GM18499 (cell line): ENCODE measurements at regions not wholly inside any gene's neighbourhood (a gene's known extent, or its start where the extent isn't known, plus 50 kb on each side); places are given as distances from the start of the nearest gene placed in this dataset.

ENCODE experiments used
- ATAC-seq: cut with Tn5 transposase; IDR thresholded peaks from one replicate; pipeline ENCODE4 v1.9.1; 2021; ENCODE audit warnings: moderate number of reproducible peaks; ENCODE audit not compliant: insufficient read depth, unreplicated experiment

DNA sequence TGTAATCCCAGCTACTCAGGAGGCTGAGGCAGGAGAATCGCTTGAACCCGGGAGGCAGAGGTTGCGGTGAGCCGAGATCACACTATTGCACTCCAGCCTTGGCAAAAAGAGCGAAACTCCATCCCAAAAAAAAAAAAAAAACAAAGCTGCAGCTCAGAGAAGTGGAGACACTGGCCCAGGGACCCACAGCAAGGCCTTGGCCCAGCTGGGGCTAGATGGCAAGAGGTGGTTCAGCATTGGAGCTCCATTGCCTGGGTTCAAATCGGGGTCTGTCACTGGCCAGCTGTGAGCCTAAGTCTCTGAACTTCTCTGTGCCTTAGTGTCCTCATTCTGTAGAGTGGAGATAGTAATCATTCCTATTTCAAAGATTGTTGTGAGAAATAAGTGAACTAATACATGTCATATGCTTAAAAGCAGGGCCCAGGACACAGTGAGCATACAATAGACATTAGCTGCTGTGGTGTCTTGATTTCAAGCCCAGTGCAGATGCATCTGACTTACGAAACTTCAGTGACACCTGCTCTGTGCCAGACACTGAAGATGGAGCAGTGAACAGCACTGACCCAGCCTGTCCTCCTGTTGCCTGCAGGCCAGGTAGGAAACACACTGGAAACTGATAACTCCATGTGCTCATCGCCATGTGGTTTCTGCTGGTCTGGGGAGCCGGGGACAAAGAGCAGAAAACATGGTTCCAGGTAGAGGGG lies 127.7 kb downstream of the C9orf50 start:
- no peak for ATAC-seq

DNA sequence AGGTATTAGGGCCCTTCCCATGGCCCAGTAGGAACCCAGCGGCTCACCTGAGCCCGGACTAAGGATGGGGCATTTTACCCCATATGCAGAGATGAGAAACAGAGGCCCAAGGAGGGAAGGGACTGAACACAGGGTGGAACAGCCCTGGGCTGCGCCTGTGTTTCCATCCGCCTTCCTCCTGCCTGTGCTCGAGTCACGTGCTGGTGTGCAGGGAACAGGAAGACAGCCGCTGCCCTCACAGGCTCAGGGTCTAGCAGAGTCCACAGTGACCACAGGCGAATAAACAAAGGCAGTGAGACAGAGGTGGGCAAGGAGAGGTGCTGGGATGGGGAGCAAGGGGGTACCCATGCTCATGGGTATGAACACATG lies 129.4 kb downstream of the C9orf50 start:
- no peak for ATAC-seq

DNA sequence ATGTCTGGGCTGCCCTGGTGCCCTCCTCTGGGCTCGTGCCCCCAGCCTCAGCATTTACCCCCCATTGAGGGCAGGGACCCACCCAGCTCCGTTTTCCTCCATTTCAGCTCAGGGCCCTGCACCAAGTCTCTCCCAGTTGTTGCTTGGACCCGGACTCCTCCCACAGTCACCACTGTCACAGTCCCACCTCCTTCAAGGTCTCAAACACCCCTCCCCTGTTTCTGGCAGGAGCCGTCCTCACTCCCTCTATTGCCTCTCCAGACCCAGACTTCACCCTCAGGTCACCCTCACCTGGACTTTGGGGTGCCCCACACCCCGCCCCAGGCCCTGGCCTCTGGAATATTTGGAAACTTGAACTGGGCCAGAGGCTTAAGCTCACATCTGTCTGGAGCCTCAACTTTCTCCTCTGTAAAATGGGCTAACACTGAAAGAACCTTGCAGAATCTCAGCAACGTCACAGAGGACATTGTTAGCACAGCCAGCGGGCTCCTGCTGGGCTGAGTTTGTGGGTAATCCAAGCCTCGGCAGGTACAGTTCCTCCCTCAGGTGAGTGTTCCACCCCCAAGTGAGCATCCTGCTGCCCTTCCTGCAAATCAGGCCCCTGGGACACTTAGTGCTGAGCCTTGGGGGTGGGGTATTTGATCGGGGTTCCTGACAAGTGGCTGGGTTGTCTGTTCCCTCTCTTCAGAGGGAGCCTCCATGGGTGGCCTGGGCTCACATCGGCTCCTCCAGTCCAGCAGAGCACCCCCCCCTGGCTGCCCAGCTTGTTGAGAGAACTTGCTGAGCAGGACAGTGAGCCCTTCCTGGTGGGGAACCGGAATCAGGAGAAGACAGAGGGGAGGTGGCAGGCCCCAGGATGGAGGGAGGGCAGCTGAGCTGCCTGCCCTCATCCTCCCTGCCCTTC lies 130.1 kb downstream of the C9orf50 start:
- ATAC-seq, result no peak

DNA sequence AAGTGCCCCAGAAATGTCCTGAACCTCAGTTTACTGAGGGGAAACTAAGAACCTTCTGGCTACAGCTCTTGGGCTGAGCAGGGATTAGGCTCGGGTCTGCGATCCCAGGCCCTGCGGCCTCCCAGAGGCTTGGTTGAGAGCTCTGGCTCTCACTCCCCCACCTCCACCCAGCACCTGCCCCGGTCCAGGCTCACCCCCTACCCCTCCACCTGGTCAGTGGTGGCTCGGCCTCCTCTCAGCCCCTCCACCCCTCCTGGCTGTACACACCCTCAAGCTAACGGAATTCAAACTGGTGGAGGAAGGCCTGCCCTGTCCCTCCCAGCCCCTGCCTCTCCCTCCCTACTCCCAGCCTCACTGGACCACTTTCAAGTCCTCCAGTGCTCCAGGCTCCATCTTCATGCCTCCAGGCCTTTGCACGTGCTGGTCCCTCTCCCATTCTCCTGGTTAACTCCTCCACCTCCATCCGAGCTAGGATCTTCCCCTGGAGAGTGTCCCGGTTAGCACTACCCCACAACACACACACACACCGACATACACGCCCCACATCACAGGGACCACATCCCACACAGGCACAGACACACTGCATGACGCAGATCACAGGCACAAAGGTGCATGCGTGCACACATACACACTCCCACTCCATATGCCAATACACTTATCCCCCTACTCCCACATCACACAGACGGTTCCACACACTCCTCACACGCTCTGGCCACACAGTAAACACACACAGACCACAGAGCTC lies 130.9 kb downstream of the C9orf50 start:
- no peak for ATAC-seq

DNA sequence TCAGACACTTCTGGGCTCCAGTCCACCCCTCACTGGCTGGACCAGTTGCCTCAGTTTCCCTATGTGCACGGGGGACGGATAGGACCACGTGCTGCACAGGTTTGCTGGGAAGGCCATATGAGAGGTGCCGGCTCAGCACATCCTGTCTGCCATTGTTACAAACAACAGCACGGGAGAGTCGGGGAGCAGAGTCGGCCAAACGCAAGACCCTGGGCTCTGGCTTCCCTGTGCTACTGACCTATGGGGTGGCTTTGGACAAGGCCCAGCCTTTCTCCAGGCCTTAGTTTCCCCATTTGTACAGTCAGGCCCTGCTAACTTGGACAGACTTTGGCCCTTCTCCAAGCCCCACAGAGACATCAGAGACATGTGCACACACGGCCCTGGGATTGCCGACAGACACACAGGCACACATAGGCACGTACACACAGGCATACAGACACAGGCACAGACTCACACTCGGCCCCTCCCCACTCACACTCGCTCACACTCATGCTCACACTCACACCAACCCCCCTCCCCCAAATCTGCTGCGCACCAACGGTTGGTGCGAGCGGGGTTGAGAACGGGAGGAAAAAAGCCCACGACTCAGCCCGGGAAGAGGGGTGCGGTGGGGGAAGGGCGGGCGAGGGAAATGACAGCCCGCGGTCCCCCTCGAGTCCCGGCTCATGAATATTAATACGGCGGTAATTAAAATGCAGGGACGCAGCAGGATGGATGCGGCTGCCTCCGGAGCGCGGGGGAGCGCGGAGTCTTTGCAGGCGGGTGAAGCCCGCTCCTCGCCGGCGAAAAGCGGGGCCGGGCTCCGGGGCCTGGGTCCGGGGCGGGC lies 133.0 kb downstream of the C9orf50 start:
- ATAC-seq, result no peak

DNA sequence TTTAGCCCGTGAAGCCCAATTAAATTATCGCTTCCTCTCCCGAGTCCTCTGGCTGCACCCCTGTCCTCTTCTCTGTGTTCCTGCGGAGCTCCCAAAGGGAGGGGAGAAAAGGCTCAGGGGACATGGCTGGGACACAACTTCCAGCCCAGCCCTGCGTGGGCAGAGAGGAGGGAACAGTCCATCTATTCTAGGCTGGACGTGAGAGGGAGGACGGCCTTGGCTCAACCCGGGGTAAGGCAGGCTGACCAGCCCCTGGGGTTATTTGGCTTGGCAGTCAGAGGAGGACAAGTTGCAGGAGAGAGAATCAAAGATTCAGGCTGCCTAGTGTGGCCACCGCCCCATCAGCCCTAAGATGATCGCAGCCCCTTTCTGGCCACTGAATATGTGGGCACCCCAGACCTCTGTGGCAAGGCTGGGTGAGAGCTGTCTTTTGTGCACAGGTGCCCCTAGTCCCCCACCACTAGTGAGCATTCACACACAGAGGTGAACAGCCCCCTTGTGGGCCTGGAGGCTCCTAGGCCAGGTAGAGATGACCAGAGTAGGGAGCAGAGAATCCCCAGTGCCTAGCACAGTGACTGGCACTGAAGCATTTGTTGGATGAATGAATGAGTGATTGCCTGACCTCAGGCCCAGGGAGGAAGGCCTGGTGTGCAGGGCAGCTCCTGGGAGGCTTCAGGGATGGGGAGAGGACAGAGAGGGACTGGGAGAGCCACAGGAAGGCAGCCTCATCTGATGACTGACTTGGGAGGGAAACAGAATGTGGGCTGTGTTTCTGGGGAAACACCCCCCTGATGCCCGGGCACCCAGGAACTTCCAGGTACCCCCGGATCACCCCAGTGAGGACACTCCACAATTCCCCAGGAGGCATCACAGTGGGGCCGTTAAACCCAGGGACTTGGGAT lies 133.9 kb downstream of the C9orf50 start:
- no peak for ATAC-seq

DNA sequence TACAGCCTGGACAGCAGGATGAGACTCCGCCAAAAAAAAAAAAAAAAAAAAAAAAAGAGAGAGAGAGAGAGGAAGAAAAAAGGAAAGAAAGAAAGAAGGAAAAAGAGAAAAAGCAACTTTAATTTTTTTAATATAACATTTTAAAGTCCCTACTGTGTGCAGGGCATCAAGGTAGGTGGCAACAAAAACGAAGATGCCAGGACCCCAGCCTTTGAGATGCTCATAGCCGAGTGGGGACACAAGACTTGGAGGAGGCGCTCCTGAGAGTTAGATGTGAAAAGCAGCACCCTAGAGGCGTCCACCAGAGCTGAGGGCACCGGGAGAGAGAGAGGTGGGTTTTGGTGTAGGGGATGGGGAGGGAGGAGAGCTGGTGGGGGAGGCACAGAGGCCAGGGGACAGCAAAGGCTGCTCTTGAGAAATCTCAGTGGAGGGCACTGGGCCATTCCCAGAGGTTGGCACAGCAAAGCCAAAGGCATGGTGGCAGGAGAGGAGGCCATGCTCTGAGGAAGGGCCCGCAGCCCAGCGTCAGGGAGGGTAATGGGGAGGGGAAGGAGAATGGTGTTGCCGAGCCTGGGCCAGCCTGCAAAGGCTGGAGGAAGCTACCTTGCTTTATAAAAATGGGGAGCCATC lies 135.6 kb downstream of the C9orf50 start:
- ATAC-seq, result no peak

DNA sequence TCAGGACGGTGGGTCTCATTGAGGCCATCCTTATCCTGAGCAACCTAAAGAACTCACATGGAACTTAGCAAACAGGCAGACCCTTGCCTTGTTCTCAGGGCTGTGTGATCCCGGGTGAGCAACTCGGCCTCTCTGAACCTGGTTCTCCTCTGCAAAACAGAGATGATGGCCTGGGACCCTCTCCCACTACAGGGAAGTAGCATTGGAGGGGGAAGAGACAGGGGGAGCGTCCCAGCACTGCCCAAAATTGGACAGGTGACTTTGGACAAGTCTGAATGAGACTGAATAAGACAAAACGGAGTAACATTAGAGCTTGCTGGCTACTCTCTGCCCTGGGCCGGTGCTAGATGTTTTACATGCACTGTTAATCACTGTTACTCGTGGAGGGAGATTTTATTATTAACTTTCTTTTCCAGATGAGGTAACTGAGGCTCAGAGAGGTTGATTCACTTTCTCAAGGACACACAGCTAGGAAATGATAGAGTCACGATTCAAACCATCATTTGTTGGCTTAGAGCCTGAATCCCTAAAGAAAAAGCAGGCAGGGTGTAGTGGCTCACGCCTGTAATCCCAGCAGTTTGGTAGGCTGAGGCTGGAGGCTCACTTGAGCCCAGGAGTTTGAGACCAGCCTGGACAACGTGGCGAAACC lies 136.4 kb downstream of the C9orf50 start:
- no peak for ATAC-seq

DNA sequence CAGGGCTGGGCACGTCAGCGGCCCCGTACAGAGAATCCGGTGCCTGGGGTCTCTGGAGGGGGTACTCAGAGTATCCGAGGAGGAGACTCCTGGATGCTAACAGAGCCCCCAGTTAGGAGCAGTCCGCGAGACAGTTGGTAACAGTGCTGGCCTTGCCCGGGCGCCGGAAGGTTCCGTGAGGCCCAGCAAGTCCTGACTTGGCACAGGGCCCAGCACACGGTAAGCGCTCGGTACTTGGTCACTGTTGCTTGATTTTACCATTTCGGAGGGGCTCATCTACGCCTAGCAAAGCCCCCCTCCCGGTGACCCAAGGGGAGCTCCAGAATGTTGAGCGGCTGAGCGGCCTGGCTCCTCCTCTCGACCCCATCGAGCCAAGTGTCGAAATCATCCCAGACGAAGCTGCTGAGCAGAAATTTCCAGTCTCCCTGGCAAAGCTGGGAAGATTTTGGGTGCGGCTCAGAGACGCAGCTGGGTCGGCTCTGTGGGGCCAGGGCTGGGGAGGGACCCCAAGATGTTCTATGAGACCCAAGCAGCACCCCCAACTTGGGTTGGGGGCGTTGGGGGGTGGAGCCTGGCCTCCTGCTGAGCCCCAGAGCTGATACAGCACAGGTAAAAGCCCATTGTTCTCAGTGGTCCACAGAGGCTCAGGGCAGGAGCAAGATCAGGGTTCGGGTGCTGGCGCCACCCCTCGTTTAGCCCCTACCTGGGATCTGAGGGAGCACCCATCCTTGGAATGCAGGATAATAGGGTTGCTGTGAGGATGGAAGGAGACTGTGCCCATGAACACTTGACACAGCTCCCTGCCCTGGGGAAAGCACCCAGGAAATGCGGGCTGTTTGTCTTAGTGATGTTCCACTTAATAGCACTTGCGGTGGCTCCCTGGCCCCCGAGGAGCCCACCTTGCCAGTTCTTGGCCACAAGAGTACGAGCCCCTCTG lies 137.2 kb downstream of the C9orf50 start:
- no peak for ATAC-seq

DNA sequence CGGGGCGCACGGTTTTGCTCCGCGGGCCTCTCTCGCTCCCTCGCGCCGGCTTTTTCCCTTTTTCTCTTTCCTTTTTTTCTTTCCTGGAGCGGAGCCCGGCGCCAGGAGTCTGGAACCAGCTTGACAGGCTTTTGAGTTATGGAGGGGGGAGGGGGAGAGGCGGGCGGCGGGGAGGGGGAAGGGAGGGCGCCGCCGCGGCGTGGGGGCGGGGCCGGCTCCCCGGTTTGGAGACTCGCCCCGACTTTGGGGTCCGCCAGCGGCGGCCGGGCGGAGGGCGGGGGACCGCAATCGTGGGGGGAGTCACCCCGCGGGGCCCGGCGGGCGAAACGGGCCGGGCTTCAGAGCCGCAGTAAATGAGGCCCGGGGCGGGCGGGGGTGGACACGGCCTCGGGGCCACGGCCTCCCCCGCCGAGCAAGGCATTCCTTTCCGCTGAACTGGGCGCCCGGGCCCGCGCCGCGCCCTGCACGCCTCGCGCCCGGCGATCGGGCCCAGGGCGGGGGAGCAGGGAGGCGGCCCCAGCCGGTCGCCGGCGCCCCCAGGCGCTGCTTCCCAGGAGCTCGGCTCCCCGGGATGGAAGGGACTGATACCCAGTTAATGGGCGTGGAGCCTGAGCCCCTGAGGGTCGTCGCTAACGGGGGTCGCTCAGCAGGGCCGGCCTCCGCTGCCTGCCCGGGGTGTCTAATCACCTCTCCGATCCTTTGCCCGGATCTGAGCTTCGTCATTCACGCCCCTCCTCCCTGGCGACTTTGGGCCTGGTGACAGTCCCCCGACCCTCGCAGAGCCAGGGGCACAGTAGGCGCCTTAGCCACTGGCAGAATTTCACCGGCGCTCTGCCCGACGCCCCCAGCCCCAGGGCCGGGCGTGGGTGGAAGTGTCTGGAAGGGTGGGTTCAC lies 138.1 kb downstream of the C9orf50 start:
- no peak for ATAC-seq

DNA sequence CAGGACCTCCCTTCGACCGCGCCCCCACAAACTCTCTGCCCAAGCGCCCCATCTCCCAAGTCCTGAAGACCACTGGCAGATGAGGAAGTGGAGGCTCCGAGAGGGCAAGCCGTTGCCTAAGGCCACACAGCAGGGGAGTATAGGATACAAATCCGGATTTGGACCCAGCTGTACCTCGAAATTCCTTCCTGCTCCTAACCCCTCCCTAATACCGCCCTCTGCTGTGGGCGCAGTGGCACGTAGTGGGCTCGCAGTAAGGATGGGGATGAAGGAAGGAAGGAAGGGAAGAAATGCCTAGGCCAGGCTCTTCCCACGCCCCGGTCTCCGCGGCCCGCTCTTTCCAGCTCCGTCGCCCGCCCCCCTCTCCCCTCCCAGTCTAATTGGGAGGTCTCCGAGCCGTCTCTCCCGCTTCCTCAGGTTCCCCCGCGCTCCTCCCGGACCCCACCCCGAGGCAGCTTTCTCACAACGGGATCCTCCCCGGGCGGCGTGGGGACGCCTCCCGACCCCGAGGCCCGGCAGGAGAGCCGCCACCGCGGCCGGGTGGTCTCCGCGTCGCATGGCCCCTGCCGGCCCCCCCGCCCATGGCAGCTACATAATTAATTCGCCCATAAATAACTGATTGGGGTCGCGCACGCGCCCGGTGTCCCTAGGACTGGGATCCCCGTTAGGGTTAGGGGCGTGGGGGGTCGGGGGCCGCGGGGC lies 138.9 kb downstream of the C9orf50 start:
- ATAC-seq, result no peak

DNA sequence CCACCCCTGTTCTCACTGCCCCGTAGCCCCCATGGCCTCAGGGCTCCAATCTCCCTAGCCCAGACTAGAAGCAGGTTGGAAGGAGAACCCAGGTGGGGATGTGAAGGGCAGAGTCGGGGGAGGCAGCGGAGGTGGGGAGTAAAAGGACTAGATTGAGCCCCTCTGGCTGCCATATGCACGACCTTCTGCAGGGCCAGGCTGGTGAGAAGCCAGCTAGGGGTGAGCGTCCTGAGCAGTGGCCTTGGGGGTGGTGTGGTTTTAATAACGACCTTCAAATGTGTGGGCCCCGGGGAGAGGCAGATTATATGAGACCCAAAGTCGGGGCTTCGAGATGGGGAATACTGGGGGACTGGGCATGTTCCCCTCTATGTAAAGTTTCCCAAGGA lies 139.5 kb downstream of the C9orf50 start:
- ATAC-seq, result no peak

DNA sequence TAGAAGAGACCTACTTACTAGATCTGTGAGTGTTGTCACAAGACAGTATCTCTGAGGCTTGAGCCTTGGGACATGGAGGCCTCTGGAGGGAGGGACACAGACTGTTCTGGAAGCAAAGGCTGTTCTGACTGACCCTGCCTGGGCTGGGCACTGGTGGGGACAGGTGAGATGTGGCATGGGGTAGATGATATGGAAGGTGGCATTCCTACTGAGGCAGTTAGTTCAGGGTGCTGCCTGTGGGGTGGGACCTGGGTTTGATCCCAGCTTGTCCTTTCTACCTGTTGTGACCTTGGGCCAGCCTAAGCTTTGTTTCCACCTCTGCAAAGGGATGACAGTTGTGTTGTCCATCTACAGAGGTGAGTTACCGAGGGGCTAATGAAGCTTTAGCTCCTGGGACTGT lies 140.2 kb downstream of the C9orf50 start:
- ATAC-seq, result no peak

DNA sequence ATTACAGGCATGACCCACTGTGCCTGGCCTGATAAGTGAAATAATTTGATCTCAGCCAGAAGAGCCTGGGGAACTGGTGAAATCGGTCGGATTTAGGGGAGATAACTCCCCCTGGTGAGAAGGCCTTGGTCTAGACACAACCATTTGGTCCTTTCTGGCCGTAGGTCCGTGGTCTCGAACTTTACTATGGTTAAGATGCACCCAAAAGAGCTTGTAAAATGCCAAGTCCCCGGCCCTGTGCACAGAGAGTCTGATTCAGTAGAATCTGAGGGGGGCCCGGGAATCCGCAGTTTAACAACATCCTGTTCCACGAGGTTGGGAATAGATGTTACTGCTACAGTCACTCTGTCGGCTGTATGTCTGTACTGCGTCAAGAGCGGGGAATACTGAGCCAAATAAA lies 140.7 kb downstream of the C9orf50 start:
- no peak for ATAC-seq

DNA sequence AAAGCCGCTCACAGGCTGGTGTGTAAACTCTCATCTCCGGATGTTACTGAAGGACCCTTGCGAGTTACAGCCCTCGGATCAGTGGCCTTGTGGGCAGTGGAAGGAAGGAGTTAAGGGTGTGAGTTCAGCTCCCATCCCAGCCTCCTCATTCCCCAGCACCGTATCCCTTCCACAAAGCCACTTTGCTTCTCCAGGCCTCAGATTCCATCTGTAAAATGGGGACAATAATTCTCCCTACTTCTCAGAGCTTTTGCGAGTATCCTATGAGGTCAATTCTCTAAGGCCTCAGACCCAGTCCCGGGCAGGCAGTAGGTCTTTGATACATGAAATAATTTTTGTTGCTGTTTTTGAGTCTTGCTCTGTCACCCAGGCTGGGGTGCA lies 141.3 kb downstream of the C9orf50 start:
- ATAC-seq, result no peak
